CD4-positive, alpha-beta T cell treated with Interferon gamma for 1 hour (primary cell): ENCODE measurements at regions not wholly inside any gene's neighbourhood (a gene's known extent, or its start where the extent isn't known, plus 50 kb on each side); places are given as distances from the start of the nearest gene placed in this dataset.
"Not testable (repeated sequence)": the region's sequence is repeated elsewhere in the genome, so short reads cannot be mapped to it uniquely, and the experiment has no call there.

Experiments
- DNase-seq: peaks from one replicate; pipeline ENCODE4 v3.0.0-alpha.2; 2020

DNA sequence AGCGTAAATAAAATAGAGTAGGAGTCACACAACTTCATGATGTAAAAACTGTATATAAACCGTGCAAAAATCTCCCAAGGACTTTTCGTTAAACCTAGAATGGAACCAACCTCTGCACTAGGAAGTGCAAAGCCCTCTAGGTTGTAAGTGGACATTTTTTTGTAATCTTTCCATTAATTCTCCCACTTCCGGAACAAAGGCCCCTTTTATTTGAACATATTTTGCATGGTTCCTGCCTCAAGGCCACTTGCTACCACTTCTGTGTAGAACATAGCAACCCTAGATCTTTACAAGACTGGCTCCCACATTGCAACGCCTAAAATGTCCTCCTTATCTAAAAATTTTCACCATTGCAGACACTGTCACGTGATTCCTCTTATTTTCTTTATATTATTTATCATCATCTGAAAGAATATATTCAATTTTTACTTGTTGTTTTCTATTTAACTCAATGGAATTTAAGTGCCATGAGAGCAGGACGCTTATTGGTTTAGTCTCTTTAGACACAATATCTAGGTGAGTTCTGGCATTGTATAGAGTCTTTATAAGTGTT, 249.6 kb upstream of the TMEFF2 start:
- no peak for DNase-seq

GRCh38 chr2:192443831-192444230, 249.1 kb upstream of the TMEFF2 start:
- no peak for DNase-seq

GRCh38 chr2:192438239-192438638, 243.5 kb upstream of the TMEFF2 start:
- DNase-seq: no peak

DNA sequence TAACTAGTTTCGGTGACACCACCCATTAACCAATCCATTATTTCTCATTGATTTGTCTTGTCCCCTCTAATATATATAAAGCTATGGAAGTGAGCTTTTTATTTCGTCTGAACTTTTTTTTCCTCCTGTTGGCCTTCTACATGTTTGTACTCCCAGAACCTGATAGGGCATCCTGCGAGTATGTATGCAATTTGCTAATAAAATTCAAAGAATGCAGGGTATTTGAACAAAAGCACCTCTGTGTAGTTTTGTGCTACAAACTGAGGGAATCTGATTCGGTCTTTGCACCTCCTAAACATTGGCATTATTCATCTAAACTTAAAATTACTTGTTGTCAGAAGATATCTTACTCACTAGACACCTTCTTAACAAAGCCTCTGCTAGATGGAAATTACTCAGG, 242.9 kb upstream of the TMEFF2 start:
- no peak for DNase-seq

DNA sequence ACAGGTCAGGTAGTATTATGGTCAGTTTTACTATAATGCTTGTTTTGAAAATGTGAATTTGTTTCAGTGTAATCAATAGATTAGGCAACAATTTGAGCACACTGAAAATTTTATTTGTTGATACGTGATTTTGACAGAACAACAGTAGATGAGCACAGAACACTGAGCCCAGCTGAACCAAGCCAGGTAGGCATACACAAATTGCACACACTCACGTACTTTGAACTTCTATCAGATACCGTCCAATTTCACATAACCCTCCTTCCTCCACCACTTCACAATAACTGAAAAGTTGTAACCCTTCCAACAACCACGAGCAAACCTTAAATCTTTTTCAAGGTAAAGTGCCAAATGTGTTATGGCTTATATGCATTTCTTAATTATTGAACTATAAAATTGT, 229.5 kb upstream of the TMEFF2 start:
- DNase-seq: no peak

DNA sequence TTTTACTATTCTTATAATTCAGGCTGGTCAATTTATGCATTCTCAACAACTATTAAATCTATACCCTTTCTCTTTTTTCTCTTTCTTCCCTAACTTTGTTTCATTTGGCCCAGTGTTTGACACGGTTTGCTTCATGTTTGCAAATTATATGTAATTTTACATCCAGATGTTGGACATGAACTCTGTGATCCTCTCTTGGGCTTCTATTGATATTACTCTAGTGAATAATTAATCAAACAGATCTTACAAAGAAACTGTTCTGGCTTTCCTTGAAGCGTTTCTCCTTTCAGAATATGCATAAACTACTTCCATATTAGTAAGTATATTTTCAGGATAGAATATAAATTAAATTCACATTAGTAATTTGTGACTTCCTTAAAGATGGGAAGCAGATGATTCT, 225.1 kb upstream of the TMEFF2 start:
- no peak for DNase-seq

DNA sequence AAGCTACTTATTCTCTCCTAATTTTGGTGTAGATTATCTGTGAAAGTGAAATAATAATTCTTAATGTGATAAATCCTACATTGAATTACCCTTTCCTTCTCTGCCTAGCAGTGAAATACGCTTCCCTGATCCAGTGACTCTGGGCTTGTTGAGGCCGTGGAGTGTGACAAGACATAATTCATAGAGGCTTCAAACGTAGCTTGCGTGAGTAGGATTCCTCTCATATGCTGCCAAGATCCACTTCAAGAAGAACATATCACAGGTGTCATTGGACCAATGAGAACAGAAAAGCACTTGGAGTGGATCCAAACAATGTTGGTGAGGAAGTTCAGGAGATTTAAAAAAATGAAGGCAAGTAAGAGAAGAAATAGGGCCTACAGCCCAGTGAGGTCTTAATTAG, 221.3 kb upstream of the TMEFF2 start:
- no peak for DNase-seq

GRCh38 chr2:192414794-192415193, 220.1 kb upstream of the TMEFF2 start:
- no peak for DNase-seq

DNA sequence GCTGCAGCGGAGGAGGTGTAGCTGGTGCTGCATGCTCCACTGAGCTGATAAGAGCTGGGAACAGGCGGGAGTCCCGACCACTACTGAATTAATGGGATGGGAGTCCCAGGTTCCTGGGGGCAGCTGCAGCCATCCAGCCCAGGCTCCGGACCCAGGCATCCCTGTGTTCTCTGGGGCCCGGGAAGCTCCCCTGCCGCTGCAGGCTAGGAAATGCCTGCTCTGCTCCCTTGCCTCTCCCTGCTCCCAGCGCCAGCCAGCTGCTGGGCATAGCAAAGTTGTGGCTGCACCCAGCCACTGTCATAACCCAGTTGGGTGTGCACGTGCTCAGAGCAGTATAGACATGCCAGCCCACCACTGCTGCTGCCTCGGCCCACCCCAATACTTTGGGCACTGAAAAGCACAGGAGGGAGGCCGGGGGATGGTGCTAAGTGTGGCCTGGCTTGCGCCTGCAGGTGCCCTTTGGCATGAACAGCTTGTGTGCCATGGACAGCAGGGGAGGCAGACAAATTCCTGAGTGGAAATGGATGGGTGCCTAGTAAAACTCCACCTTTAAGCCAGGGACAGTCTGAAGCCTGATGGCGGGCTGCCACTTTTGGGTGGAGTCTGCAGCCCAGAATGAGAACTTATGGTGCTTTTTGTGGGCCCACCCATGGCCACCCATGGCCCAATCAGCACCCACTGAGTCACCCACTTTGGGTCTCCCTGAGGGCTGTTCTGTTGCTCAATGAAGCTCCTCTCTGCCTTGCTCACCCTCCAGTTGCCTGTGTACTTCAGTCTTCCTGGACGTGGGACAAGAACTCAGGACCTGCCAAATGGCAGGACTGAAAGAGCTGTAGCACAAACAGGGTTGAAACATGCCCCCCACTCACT, 219.3 kb upstream of the TMEFF2 start:
- DNase-seq: no peak

DNA sequence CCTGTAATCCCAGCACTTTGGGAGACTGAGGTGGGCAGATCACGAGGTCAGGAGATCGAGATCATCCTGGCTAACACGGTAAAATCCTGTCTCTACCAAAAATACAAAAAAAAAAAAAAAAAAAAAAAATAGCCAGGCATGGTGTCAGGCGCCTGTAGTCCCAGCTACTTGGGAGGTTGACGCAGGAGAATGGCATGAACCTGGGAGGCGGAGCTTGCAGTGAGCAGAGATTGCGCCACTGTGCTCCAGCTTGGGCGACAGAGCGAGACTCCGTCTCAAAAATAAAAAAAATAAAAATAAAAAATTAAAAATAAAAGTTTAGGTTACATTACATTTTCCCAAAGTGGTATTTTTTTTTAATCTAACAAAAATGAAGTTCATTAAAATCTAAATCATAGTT, 218.1 kb upstream of the TMEFF2 start:
- DNase-seq: not testable (repeated sequence)

GRCh38 chr2:192412394-192412793, 217.7 kb upstream of the TMEFF2 start:
- DNase-seq: no peak

DNA sequence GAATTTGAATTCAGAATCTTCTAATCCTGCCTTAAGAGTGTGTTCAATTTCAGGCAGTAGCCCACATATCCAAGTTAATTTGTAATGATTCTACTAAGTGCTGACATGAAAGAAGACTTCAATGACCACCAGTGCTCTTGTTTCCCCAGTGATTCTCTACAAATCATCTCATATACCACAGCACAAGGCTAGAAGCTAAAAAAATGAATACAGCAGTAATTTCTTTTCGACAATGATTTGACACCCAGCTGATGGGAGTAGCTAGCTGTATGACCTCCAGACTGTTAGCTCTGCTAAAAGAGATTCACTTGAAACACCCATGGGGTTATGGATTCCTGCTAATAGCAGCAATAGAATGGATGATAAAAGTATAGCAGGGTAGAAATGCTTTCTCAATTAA, 217.0 kb upstream of the TMEFF2 start:
- no peak for DNase-seq

- no peak for DNase-seq
These were observed 215.6 kb upstream of the TMEFF2 start for GRCh38 chr2:192410319-192410718.

- DNase-seq: no peak
These were observed 213.0 kb upstream of the TMEFF2 start for GRCh38 chr2:192407692-192408091.

DNA sequence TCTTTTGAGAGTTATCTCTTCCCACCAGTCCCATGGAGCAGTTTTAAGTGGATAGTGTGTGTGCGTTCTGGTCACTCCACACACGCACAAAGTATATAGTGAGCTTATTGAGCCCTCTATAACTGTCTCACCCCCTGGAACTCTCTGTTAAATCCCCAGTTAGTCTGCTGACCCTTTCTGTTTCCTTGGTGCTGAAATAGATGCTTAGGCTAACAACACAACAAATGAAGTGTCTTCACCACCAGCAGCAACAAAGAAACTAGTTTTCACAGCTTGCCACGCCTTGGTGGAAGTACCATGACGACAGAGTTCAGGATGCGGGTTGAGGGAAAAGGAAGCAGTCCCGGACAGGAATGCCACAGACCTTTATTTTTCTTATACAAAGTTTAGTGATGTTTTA, 203.5 kb upstream of the TMEFF2 start:
- DNase-seq: no peak

DNA sequence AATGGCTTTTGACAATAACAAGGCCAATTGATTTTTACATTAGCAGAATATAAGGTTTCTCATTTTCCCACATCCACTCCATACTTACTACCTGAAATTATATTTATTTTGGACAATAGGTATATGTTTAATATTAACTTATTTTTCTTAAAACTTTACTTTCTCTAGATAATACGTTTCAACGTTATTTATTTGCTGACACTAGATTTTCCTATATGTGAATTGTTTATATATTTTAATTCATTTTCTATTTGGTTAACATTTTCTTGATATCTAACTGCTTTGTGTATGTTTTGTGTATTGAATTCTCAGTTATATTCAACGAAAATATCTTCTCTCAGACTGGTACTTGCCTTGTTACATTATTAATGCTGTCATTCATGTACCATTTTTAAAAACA, 199.9 kb upstream of the TMEFF2 start:
- no peak for DNase-seq

DNA sequence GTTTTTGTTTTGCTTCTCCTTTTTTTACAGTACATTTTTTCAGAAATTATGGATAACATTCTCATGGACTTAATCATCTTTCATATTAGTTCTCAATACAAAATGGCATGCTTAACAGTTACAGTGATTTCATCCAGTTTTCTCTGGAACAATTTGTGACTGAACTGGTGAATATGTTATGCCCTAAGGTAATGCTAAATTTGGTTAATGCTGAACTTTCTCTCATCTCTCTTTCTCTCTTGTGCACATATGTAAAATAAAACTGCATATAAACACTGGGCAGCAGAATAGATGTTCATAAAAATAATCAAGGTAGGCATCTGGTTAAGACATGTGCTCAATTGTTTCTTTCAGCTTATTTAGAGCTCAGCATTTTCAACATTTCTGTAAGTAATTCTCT, 196.3 kb upstream of the TMEFF2 start:
- no peak for DNase-seq

- DNase-seq: no peak
These were observed 195.7 kb upstream of the TMEFF2 start for GRCh38 chr2:192390401-192390800.

DNA sequence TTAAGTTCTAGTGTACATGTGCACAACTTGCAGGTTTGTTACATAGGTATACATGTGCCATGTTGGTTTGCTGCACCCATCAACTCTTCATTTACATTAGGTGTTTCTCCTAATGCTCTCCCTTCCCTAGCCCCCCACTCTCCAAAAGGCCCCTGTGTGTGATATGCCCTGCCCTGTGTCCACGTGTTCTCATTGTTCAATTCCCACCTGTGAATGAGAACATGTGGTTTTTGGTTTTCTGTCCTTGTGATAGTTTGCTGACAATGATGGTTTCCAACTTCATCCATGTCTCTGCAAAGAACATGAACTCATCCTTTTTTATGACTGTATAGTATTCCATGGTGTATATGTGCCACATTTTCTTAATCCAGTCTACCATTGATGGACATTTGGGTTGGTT, 189.5 kb upstream of the TMEFF2 start:
- DNase-seq: not testable (repeated sequence)

- DNase-seq: no peak
These were observed 186.3 kb upstream of the TMEFF2 start for GRCh38 chr2:192381082-192381481.

GRCh38 chr2:192379736-192380135, 185.0 kb upstream of the TMEFF2 start:
- no peak for DNase-seq

- no peak for DNase-seq
These were observed 182.4 kb upstream of the TMEFF2 start for GRCh38 chr2:192377173-192377572.

DNA sequence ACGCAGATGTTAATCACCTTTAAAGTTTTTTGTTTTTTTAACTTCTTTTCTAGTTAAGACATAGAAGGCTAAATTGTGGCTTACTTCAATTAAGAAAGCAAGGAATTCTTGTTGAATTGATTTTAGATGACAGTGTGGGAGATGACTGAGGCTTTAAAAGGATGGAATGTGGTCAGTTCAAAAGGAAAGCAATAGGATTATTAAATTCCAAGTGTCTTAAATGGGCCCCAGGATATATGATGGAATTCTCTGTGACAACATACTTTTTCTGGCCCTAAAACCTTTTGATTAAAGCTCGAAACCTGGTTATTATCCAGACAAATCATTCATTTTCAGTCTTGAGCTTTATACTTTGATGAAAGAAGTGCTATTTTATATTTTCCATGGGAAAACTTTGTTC, 179.0 kb upstream of the TMEFF2 start:
- DNase-seq: no peak

DNA sequence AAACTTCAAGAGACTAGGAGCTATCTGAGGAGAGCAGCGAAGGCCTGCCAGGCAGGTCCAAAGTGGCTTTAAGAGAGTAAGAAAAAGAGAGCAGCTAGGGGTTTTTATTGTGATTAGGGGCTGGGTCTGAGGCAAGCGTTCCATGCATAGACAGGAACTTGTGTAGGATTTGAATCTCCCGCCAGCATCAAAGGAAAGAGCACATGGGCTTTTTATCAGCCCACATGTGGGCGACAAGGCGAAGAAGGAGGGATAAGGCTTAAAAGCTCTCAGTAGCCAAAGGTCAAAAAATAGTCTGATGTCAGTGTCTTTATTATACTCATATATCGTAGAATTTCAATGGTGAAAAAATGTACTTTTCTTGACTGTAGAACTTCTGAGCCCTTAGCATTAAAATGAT, 178.5 kb upstream of the TMEFF2 start:
- no peak for DNase-seq

DNA sequence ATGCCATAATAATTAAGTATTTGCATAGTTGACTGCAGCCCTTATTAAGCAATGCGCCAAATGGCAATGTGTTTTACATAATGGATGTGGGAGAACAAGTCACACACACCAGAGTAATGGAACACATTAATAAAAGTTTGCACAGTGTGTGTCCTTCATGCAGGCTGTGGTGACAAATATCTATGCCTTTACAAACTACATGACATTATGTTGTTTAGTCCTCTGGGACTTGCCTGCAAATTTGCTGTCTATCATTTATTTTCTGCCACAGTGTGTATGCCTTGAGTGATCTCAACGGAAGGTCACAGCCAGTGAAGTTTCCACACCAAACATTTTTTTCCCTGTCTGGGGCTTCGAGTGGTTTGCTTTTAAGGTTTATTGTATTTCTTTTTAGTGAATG, 175.2 kb upstream of the TMEFF2 start:
- DNase-seq: no peak
